Nephron progenitor cell (in vitro differentiated cells): ENCODE measurements at regions not wholly inside any gene's neighbourhood (a gene's known extent, or its start where the extent isn't known, plus 50 kb on each side); places are given as distances from the start of the nearest gene placed in this dataset.

ENCODE experiments used
- DNase-seq: peaks from one replicate; pipeline ENCODE4 v3.0.0; 2021
- H3K27ac Mint-ChIP-seq: 2 replicates; pipeline ENCODE4 v1.8.0; 2021; ENCODE audit warnings: mild to moderate bottlenecking, moderate library complexity, mixed read lengths
- H3K27me3 Mint-ChIP-seq: 2 replicates; pipeline ENCODE4 v1.8.0; 2021; ENCODE audit warnings: mild to moderate bottlenecking, low read depth, mixed read lengths; ENCODE audit not compliant: poor library complexity
- H3K36me3 Mint-ChIP-seq: 2 replicates; pipeline ENCODE4 v1.8.0; 2021; ENCODE audit warnings: low read depth, mixed read lengths
- H3K4me1 Mint-ChIP-seq: 2 replicates; pipeline ENCODE4 v1.8.0; 2021; ENCODE audit warnings: mixed read lengths
- H3K4me3 Mint-ChIP-seq: 2 replicates; pipeline ENCODE4 v1.8.0; 2021; ENCODE audit warnings: mild to moderate bottlenecking, moderate library complexity, mixed read lengths
- H3K9me3 Mint-ChIP-seq: 2 replicates; pipeline ENCODE4 v1.8.0; 2021; ENCODE audit warnings: mild to moderate bottlenecking, moderate library complexity, mixed read lengths
- CTCF ChIP-seq: fragments of 200-600 bp; sonication (generic); IDR thresholded peaks from 2 replicates; pipeline ENCODE4 v1.5.0; 2021; ENCODE audit warnings: antibody characterized with exemption

GRCh38 chr1:199335496-199335895, 692.0 kb upstream of the NR5A2 start:
- no peak for DNase-seq
- H3K4me3 Mint-ChIP-seq = no peak overlapping the region
- H3K4me1 Mint-ChIP-seq = no peaks in the 10 kb centered on the region
- no peaks in the 10 kb centered on the region for H3K36me3 Mint-ChIP-seq
- H3K9me3 Mint-ChIP-seq = no peaks in the 10 kb centered on the region
- no peaks in the 10 kb centered on the region for H3K27me3 Mint-ChIP-seq
- no peak for TF ChIP-seq CTCF
- no peak overlapping the region for H3K27ac Mint-ChIP-seq

DNA sequence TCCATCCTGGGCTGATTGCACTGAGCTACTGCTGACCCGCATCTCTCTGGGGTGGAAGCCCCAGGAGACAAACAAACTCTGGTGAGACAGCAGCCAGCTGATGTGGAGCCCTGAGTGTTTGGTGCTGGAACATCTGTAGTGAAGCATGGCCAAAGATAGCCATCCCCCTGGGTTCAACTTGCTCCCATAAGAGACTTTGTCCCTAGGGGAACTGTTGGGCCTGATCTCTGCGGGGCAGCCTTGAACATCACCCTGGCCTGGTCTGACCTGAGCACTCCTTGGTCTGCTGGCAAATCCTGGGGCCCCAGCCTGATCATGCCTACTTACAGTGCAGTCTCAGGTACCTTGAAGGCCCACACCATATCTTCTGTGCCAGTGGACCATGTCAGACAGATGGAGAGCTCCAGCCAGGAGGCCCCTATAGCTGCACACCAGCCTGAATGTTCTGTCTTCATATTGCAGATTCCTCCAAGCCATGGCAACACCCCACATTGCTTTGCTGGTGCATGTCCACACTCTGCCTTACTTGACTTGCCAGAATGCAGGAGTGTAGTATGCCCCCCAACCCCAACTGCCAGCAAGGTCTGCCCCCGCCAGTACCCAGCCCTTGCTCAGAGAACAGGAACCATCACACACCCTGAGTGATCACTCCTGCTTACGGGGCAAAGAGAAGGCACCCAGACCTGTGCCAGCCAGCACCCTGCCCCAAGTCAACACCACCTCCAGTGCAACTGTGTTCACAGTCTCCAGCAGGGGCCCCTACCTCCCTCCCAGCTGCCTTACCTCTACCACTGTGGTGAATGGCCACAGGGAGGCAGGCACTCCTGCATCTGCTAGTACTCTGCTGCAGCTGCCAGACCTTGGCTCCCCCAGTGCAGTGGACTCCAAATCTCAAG, 690.5 kb upstream of the NR5A2 start:
- Mint-ChIP-seq H3K27me3 (no peaks in the 10 kb centered on the region), H3K36me3 (no peaks in the 10 kb centered on the region), H3K4me1 (no peaks in the 10 kb centered on the region), H3K27ac (no peak overlapping the region), H3K4me3 (no peak overlapping the region), H3K9me3 (no peaks in the 10 kb centered on the region)
- DNase-seq = no peak
- no peak for TF ChIP-seq CTCF

DNA sequence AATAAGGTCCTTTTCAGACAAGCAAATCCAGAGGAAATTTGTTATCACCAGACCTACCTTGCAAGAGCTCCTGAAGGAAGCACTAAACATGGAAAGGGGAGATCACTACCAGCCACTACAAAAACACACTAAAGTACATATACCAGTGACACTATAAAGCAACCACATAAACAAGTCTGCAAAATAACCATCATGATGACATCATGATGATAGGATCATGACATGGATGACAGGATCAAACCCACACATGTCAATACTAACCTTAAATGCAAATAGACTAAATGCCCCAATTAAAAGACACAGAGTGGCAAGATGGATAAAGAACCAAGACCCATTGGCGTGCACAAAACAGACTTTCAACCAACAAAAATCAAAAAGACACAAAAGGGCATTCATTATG, 688.8 kb upstream of the NR5A2 start:
- Mint-ChIP-seq H3K4me1 (no peaks in the 10 kb centered on the region), H3K9me3 (no peaks in the 10 kb centered on the region), H3K27me3 (peaks cover 3% of the 10 kb centered on the region), H3K36me3 (no peaks in the 10 kb centered on the region), H3K4me3 (no peak overlapping the region), H3K27ac (no peak overlapping the region)
- TF ChIP-seq CTCF = no peak
- DNase-seq = no peak

GRCh38 chr1:199352351-199352750, 675.2 kb upstream of the NR5A2 start:
- Mint-ChIP-seq H3K4me3 (no peak overlapping the region), H3K4me1 (peaks cover 8% of the 10 kb centered on the region), H3K9me3 (peaks cover 15% of the 10 kb centered on the region), H3K27me3 (no peaks in the 10 kb centered on the region), H3K36me3 (no peaks in the 10 kb centered on the region), H3K27ac (peak overlapping the region; percentile 73)
- no peak for TF ChIP-seq CTCF
- no peak for DNase-seq

DNA sequence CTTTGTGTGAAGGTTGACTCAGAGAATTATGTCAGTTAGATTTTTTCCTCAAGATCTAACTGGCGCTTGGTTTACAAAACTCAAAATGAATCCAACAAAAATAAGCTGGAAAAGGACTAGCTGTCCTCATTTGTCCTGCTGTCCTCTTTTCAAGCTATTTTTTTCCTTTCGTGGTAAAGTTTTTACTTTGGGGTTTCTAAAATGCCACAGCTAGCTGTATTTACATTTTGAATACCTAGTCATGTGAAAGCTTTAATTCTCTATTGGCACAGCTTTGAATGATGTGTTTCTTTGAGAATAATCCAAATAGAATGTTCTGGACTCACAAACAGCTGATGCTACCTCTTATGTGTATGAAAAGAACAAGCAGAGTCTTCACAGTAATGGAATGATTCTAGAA, 673.6 kb upstream of the NR5A2 start:
- Mint-ChIP-seq H3K36me3 (no peaks in the 10 kb centered on the region), H3K4me3 (no peak overlapping the region), H3K27ac (no peak overlapping the region), H3K4me1 (peaks cover 8% of the 10 kb centered on the region), H3K27me3 (no peaks in the 10 kb centered on the region), H3K9me3 (peaks cover 9% of the 10 kb centered on the region)
- no peak for DNase-seq
- no peak for TF ChIP-seq CTCF

GRCh38 chr1:199356561-199356960, 670.9 kb upstream of the NR5A2 start:
- Mint-ChIP-seq H3K27me3 (peaks cover 3% of the 10 kb centered on the region), H3K27ac (no peak overlapping the region), H3K4me3 (no peak overlapping the region), H3K9me3 (no peaks in the 10 kb centered on the region), H3K4me1 (peaks cover 8% of the 10 kb centered on the region), H3K36me3 (no peaks in the 10 kb centered on the region)
- no peak for DNase-seq
- TF ChIP-seq CTCF = no peak
